HCT116 (cell line): ENCODE measurements at regions not wholly inside any gene's neighbourhood (a gene's known extent, or its start where the extent isn't known, plus 50 kb on each side); places are given as distances from the start of the nearest gene placed in this dataset.

Source experiments
- ELF1 ChIP-seq: IDR thresholded peaks from 2 replicates; pipeline ENCODE4 v1.6.1; 2012; ENCODE audit warnings: low read depth, borderline replicate concordance
- EZH2 ChIP-seq: fragments of 200-600 bp; sonication (generic); IDR thresholded peaks from 2 replicates; pipeline ENCODE4 v1.6.1; 2017; ENCODE audit warnings: antibody characterized with exemption, mixed run types
- EZH2phosphoT487 ChIP-seq: fragments of 200-600 bp; IDR thresholded peaks from 2 replicates; pipeline ENCODE4 v1.6.1; 2018; ENCODE audit warnings: antibody characterized with exemption, borderline replicate concordance
- FOSL1 ChIP-seq: IDR thresholded peaks from 2 replicates; pipeline ENCODE4 v1.6.1; 2012; ENCODE audit warnings: low read depth
- POLR2A ChIP-seq: IDR thresholded peaks from 2 replicates; pipeline ENCODE4 v1.7.0; 2011; ENCODE audit warnings: borderline replicate concordance; ENCODE audit not compliant: insufficient read depth, insufficient read length; ENCODE audit errors: extremely low read depth
- RAD21 ChIP-seq: IDR thresholded peaks from 2 replicates; pipeline ENCODE4 v1.6.1; 2012; ENCODE audit warnings: low read depth, mild to moderate bottlenecking
- SIN3A ChIP-seq: IDR thresholded peaks from 2 replicates; pipeline ENCODE4 v1.6.1; 2012; ENCODE audit warnings: low read depth
- SP1 ChIP-seq: IDR thresholded peaks from 2 replicates; pipeline ENCODE4 v1.6.1; 2012; ENCODE audit warnings: low read depth
- YY1 ChIP-seq: IDR thresholded peaks from 2 replicates; pipeline ENCODE4 v1.6.1; 2011; ENCODE audit warnings: low read length, low read depth, moderate library complexity, mild to moderate bottlenecking; ENCODE audit not compliant: insufficient replicate concordance; ENCODE audit errors: extremely low read depth
- ZNF274 ChIP-seq: fragments of 200-500 bp; sonication (Bioruptor generic); IDR thresholded peaks from 2 replicates; pipeline ENCODE4 v1.6.1; 2014; ENCODE audit warnings: mild to moderate bottlenecking, low read depth, low read length, inconsistent platforms
- TF ChIP-seq, protein P1 (sequence below), 3 experiments: fragments of 200-600 bp in 1 of 3; sonication (generic) in 1 of 3; IDR thresholded peaks in 2 of 3; conservative IDR thresholded peaks in 1 of 3; 2 replicates each; pipeline ENCODE4 v1.5.1; 2012 to 2017; ENCODE audit warnings: low read depth in 2 of 3, low read length in 2 of 3, antibody characterized with exemption in 1 of 3, borderline replicate concordance in 1 of 3, control low read depth in 1 of 3, mild to moderate bottlenecking in 1 of 3, mixed read lengths in 1 of 3, mixed run types in 1 of 3, moderate library complexity in 1 of 3; ENCODE audit not compliant: insufficient read depth in 1 of 3
- TF ChIP-seq, protein P2 (sequence below): IDR thresholded peaks from 2 replicates; pipeline ENCODE4 v1.6.1; 2012; ENCODE audit warnings: low read depth

DNA sequence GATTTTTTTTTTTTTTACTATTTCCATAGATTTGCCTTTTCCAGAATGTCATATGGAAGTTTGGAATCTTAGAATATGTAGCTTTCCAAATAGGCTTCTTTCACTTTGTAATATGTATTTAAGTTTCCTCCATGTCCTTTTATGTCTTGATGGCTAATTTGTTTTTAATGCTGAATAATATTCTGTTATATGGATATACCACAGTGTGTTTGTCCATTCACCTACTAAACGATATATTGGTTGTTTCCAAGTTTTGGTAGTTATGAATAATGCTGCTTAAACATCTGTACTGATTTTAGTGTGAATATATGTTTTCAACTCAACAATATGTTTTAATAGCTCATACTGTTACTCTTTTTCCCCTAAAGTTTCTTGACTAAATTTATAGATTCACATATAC lies 669.8 kb upstream of the PCDH15 start:
- no peak for TF ChIP-seq RAD21
- TF ChIP-seq, protein P1, sequence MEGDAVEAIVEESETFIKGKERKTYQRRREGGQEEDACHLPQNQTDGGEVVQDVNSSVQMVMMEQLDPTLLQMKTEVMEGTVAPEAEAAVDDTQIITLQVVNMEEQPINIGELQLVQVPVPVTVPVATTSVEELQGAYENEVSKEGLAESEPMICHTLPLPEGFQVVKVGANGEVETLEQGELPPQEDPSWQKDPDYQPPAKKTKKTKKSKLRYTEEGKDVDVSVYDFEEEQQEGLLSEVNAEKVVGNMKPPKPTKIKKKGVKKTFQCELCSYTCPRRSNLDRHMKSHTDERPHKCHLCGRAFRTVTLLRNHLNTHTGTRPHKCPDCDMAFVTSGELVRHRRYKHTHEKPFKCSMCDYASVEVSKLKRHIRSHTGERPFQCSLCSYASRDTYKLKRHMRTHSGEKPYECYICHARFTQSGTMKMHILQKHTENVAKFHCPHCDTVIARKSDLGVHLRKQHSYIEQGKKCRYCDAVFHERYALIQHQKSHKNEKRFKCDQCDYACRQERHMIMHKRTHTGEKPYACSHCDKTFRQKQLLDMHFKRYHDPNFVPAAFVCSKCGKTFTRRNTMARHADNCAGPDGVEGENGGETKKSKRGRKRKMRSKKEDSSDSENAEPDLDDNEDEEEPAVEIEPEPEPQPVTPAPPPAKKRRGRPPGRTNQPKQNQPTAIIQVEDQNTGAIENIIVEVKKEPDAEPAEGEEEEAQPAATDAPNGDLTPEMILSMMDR (IDR thresholded peaks at IDR 0.05 in 2 of 3, conservative IDR thresholded peaks at IDR 0.05 in 1 of 3; ENCODE audit: borderline replicate concordance in 1 of 3, insufficient read depth in 1 of 3, low read depth in 2 of 3, low read length in 2 of 3), result no peak
- no peak for TF ChIP-seq POLR2A
- no peak for TF ChIP-seq YY1
- no peak for TF ChIP-seq FOSL1
- TF ChIP-seq ZNF274, result no peak
- TF ChIP-seq ELF1, result no peak
- no peak for TF ChIP-seq EZH2
- no peak for TF ChIP-seq EZH2phosphoT487
- TF ChIP-seq, protein P2, sequence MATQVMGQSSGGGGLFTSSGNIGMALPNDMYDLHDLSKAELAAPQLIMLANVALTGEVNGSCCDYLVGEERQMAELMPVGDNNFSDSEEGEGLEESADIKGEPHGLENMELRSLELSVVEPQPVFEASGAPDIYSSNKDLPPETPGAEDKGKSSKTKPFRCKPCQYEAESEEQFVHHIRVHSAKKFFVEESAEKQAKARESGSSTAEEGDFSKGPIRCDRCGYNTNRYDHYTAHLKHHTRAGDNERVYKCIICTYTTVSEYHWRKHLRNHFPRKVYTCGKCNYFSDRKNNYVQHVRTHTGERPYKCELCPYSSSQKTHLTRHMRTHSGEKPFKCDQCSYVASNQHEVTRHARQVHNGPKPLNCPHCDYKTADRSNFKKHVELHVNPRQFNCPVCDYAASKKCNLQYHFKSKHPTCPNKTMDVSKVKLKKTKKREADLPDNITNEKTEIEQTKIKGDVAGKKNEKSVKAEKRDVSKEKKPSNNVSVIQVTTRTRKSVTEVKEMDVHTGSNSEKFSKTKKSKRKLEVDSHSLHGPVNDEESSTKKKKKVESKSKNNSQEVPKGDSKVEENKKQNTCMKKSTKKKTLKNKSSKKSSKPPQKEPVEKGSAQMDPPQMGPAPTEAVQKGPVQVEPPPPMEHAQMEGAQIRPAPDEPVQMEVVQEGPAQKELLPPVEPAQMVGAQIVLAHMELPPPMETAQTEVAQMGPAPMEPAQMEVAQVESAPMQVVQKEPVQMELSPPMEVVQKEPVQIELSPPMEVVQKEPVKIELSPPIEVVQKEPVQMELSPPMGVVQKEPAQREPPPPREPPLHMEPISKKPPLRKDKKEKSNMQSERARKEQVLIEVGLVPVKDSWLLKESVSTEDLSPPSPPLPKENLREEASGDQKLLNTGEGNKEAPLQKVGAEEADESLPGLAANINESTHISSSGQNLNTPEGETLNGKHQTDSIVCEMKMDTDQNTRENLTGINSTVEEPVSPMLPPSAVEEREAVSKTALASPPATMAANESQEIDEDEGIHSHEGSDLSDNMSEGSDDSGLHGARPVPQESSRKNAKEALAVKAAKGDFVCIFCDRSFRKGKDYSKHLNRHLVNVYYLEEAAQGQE, result no peak
- no peak for TF ChIP-seq SIN3A
- no peak for TF ChIP-seq SP1
